MM.1S (cell line): ENCODE measurements at regions not wholly inside any gene's neighbourhood (a gene's known extent, or its start where the extent isn't known, plus 50 kb on each side); places are given as distances from the start of the nearest gene placed in this dataset.

ENCODE experiments used
- DNase-seq: peaks from one replicate; pipeline ENCODE4 v3.0.0-alpha.2; 2015
- H2AFZ ChIP-seq: fragments of 300-600 bp; sonication (generic); 2 replicates; pipeline ENCODE4 v1.6.0; 2016; ENCODE audit warnings: antibody characterized with exemption, low read length
- H3F3A ChIP-seq: fragments of 300-600 bp; sonication (generic); 2 replicates; pipeline ENCODE4 v1.6.1; 2016; ENCODE audit warnings: mild to moderate bottlenecking, antibody characterized with exemption, low read length, moderate library complexity, mixed read lengths; ENCODE audit not compliant: insufficient read depth
- H3K27ac ChIP-seq: fragments of 300-600 bp; sonication (generic); 2 replicates; pipeline ENCODE4 v1.5.1; 2016; ENCODE audit warnings: mild to moderate bottlenecking, low read length
- H3K27me3 ChIP-seq: fragments of 300-600 bp; sonication (generic); replicated peaks from 2 replicates; pipeline ENCODE4 v1.6.0; 2016; ENCODE audit warnings: low read length; ENCODE audit not compliant: insufficient read depth
- H3K36me3 ChIP-seq: fragments of 300-600 bp; sonication (generic); replicated peaks from 2 replicates; pipeline ENCODE4 v1.6.1; 2016; ENCODE audit warnings: mild to moderate bottlenecking, low read length, mixed read lengths; ENCODE audit not compliant: insufficient read depth
- H3K4me1 ChIP-seq: fragments of 300-600 bp; sonication (generic); 2 replicates; pipeline ENCODE4 v1.6.1; 2016; ENCODE audit warnings: low read length, mixed read lengths
- H3K4me2 ChIP-seq: fragments of 300-600 bp; sonication (generic); 2 replicates; pipeline ENCODE4 v1.6.0; 2016; ENCODE audit warnings: low read depth, low read length
- H3K4me3 ChIP-seq: fragments of 300-600 bp; sonication (generic); 2 replicates; pipeline ENCODE4 v1.5.1; 2016; ENCODE audit warnings: low read length, mixed read lengths
- H3K79me2 ChIP-seq: fragments of 300-600 bp; sonication (generic); 2 replicates; pipeline ENCODE4 v1.6.1; 2016; ENCODE audit warnings: mixed run types, low read length, mixed read lengths
- H3K9ac ChIP-seq: fragments of 300-600 bp; sonication (generic); 2 replicates; pipeline ENCODE4 v1.6.1; 2016; ENCODE audit warnings: low read length, mixed read lengths
- H3K9me2 ChIP-seq: fragments of 300-600 bp; sonication (generic); replicated peaks from 2 replicates; pipeline ENCODE4 v1.6.1; 2016; ENCODE audit warnings: mild to moderate bottlenecking, low read length, mixed read lengths; ENCODE audit not compliant: insufficient read depth
- H3K9me3 ChIP-seq: fragments of 300-600 bp; sonication (generic); replicated peaks from 2 replicates; pipeline ENCODE4 v1.6.1; 2016; ENCODE audit warnings: mild to moderate bottlenecking, low read length, mixed read lengths; ENCODE audit not compliant: insufficient read depth
- H4K20me1 ChIP-seq: fragments of 300-600 bp; sonication (generic); 2 replicates; pipeline ENCODE4 v1.6.1; 2016; ENCODE audit warnings: mild to moderate bottlenecking, low read length, moderate library complexity, mixed read lengths; ENCODE audit not compliant: insufficient read depth
- CTCF ChIP-seq: fragments of 300-600 bp; sonication (generic); IDR thresholded peaks from 2 replicates; pipeline ENCODE4 v1.5.1; 2016; ENCODE audit warnings: antibody characterized with exemption, low read length, mixed read lengths
- EZH2 ChIP-seq: fragments of 300-600 bp; sonication (generic); optimal IDR thresholded peaks from 2 replicates; pipeline ENCODE3; 2017; ENCODE audit warnings: low read depth, mild to moderate bottlenecking, antibody characterized with exemption, low read length, mixed read lengths
- EZH2phosphoT487 ChIP-seq: fragments of 300-600 bp; sonication (generic); IDR thresholded peaks from 2 replicates; pipeline ENCODE4 v1.6.1; 2018; ENCODE audit warnings: antibody characterized with exemption, low read length

- H4K20me1 ChIP-seq: no peaks in the 10 kb centered on the region
- no peaks in the 10 kb centered on the region for H3F3A ChIP-seq
- DNase-seq: no peak
- no peaks in the 10 kb centered on the region for H3K36me3 ChIP-seq
- no peak overlapping the region for H3K4me2 ChIP-seq
- no peak overlapping the region for H3K27ac ChIP-seq
- H3K9ac ChIP-seq: no peak overlapping the region
- no peak overlapping the region for H2AFZ ChIP-seq
- no peaks in the 10 kb centered on the region for H3K9me3 ChIP-seq
- TF ChIP-seq EZH2phosphoT487: no peak
- H3K27me3 ChIP-seq: no peaks in the 10 kb centered on the region
- H3K4me3 ChIP-seq: no peak overlapping the region
- no peaks in the 10 kb centered on the region for H3K9me2 ChIP-seq
- H3K79me2 ChIP-seq: no peaks in the 10 kb centered on the region
- H3K4me1 ChIP-seq: no peaks in the 10 kb centered on the region
Observed at GRCh38 chr16:13359835-13360234, 458.4 kb downstream of the SHISA9 start.

GRCh38 chr16:13372421-13372820 lies 471.0 kb downstream of the SHISA9 start:
- H3K27ac ChIP-seq: no peak overlapping the region
- H3K4me1 ChIP-seq: no peaks in the 10 kb centered on the region
- TF ChIP-seq EZH2 (no peak), CTCF (no peak), EZH2phosphoT487 (no peak)
- no peak overlapping the region for H3K9ac ChIP-seq
- no peaks in the 10 kb centered on the region; the same call in 1 of the 2 replicates for H3K9me2 ChIP-seq
- H4K20me1 ChIP-seq: no peaks in the 10 kb centered on the region
- H3K9me3 ChIP-seq: no peaks in the 10 kb centered on the region
- H3K79me2 ChIP-seq: no peaks in the 10 kb centered on the region
- H3K4me2 ChIP-seq: no peak overlapping the region
- no peaks in the 10 kb centered on the region for H3K27me3 ChIP-seq
- H2AFZ ChIP-seq: no peak overlapping the region
- no peaks in the 10 kb centered on the region for H3F3A ChIP-seq
- H3K4me3 ChIP-seq: no peak overlapping the region
- no peak for DNase-seq
- H3K36me3 ChIP-seq: no peaks in the 10 kb centered on the region

GRCh38 chr16:13376174-13376573 lies 474.8 kb downstream of the SHISA9 start:
- no peak overlapping the region for H3K9ac ChIP-seq
- H3K36me3 ChIP-seq: no peaks in the 10 kb centered on the region
- no peaks in the 10 kb centered on the region; the same call in 1 of the 2 replicates for H3K9me2 ChIP-seq
- no peak overlapping the region for H3K4me3 ChIP-seq
- no peaks in the 10 kb centered on the region for H3K79me2 ChIP-seq
- no peak for DNase-seq
- no peaks in the 10 kb centered on the region for H3K9me3 ChIP-seq
- no peaks in the 10 kb centered on the region for H3K27me3 ChIP-seq
- no peaks in the 10 kb centered on the region for H4K20me1 ChIP-seq
- H2AFZ ChIP-seq: no peak overlapping the region
- H3K4me1 ChIP-seq: no peaks in the 10 kb centered on the region
- no peak overlapping the region for H3K27ac ChIP-seq
- no peaks in the 10 kb centered on the region for H3F3A ChIP-seq
- no peak for TF ChIP-seq EZH2
- no peak for TF ChIP-seq CTCF
- TF ChIP-seq EZH2phosphoT487: no peak
- no peak overlapping the region for H3K4me2 ChIP-seq

GRCh38 chr16:13377143-13377542 lies 475.7 kb downstream of the SHISA9 start:
- H3F3A ChIP-seq: no peaks in the 10 kb centered on the region

More at GRCh38 chr16:13377143-13377542, 475.7 kb downstream of the SHISA9 start:
- Histone ChIP-seq H3K36me3 (no peaks in the 10 kb centered on the region), H4K20me1 (no peaks in the 10 kb centered on the region), H3K27ac (no peak overlapping the region), H3K9me3 (no peaks in the 10 kb centered on the region), H3K4me2 (no peak overlapping the region), H3K9me2 (no peaks in the 10 kb centered on the region; the same call in 1 of the 2 replicates), H3K27me3 (no peaks in the 10 kb centered on the region), H3K9ac (no peak overlapping the region), H2AFZ (no peak overlapping the region), H3K4me1 (no peaks in the 10 kb centered on the region), H3K4me3 (no peak overlapping the region), H3K79me2 (no peaks in the 10 kb centered on the region)
- DNase-seq: no peak
- TF ChIP-seq CTCF (no peak), EZH2phosphoT487 (no peak)
